Ovary (tissue), 7 donors: ENCODE measurements at regions not wholly inside any gene's neighbourhood (a gene's known extent, or its start where the extent isn't known, plus 50 kb on each side); places are given as distances from the start of the nearest gene placed in this dataset.

ENCODE experiments used
- DNase-seq, 5 donors: peaks; one replicate each; pipeline ENCODE4 v3.0.0-alpha.2; 2019 to 2020
- H3K27ac ChIP-seq, 2 donors: fragments of 200-600 bp; one replicate each; pipeline versions ENCODE4 v1.5.1 to v1.8.0; 2019 to 2022
- H3K27me3 ChIP-seq: fragments of 200-600 bp; one replicate; pipeline ENCODE4 v1.8.0; 2022
- H3K36me3 ChIP-seq: fragments of 200-600 bp; sonication (generic); one replicate; pipeline ENCODE4 v1.5.1; 2019
- H3K4me1 ChIP-seq: one replicate; pipeline ENCODE4 v1.8.1; 2013; ENCODE audit warnings: mild to moderate bottlenecking, moderate library complexity; ENCODE audit not compliant: insufficient read depth
- H3K4me3 ChIP-seq: fragments of 200-600 bp; sonication (generic); one replicate; pipeline ENCODE4 v1.5.1; 2017
- H3K9me3 ChIP-seq, 2 donors: fragments of 200-600 bp in 1 of 2; sonication (generic) in 1 of 2; one replicate each; pipeline versions ENCODE4 v1.5.1 to v1.8.1; 2013 to 2019; ENCODE audit warnings: mild to moderate bottlenecking in 1 of 2, moderate library complexity in 1 of 2
- EP300 ChIP-seq: sonication (generic); formaldehyde crosslinking; IDR thresholded peaks from one replicate; pipeline ENCODE4 v1.6.1; 2017; ENCODE audit warnings: antibody characterized with exemption
- POLR2A ChIP-seq: fragments of 450-650 bp; IDR thresholded peaks from one replicate; pipeline ENCODE4 v1.6.1; 2017; ENCODE audit warnings: antibody characterized with exemption, mild to moderate bottlenecking, moderate library complexity
- WGBS, 3 donors: extraction: QIAGEN DNeasy Blood & Tissue Kit in 1 of 3; methylation state at CpG; one replicate each; pipeline versions ENCODE4 v1.1.5 to v1.1.7; 2013 to 2017; 5-methylcytosine and 5-hydroxymethylcytosine counted together
- intact Hi-C, 4 donors: fragments of 100-400 bp; cut with DNase I; formaldehyde crosslinking; loops; one replicate each; pipeline versions ENCODE4 v1.11.0 to v1.15.1; 2022 to 2023
- TF ChIP-seq, protein P1 (sequence below), 3 donors: fragments of 450-650 bp in 2 of 3; fragments of 200-600 bp in 1 of 3; IDR thresholded peaks; one replicate each; pipeline versions ENCODE4 v1.5.1 to v1.8.0; 2016 to 2022; ENCODE audit warnings: antibody characterized with exemption in 3 of 3, mild to moderate bottlenecking in 1 of 3
- donor health status: DM: no; HTN: no; CAD: no; lungs with moderate emphysema.
- donor health status: DM: no; HTN: no; CAD: no.
- donor health status: Bipolar disorder and iron deficiency.
- donor health status: DM: no; HTN: no; CAD: no.
- donor health status: DM: yes; HTN: yes; CAD: no.

DNA sequence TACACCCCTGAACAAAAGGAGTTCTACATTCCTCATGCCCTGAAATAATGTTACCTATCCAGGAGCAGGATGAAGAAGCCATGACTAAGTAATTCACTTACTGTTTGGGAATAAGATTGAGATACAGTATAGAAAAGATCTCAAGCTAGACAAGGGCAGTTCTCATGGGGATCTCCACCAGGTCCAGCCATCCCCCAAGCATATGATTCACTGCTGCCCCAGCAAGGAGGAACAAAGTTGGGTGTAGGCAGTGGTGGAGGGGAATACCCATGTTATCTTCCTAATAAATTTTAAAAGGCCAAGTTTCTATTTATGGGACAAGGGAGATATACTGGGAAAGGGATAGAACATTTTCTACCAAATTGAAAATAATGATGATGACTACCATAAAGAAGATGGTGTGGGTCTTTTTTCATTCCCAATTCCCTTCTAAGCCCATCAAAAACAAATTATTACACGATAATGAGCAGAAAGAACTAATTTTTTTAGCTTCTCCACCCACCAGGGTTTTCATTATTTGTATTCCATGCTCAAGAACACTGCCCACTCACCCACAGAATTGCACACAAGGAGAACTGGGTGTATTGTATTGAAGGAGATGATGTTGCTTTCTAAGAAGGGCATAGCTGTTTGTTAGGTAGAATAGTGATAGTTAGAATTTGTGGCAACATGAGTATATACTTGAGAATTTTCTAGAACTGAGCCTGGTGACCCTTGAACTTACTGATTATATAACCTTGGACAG, 204.6 kb downstream of the BTG1 start:
- H3K4me3 ChIP-seq, result no peak overlapping the region
- no peaks in the 10 kb centered on the region for H3K4me1 ChIP-seq
- no peak overlapping the region for H3K27ac ChIP-seq
- H3K36me3 ChIP-seq, result no peaks in the 10 kb centered on the region
- intact Hi-C loops, result no loop called here
- DNase-seq, result no peak
- no peaks in the 10 kb centered on the region for H3K9me3 ChIP-seq
- no peaks in the 10 kb centered on the region for H3K27me3 ChIP-seq
- TF ChIP-seq, protein P1, sequence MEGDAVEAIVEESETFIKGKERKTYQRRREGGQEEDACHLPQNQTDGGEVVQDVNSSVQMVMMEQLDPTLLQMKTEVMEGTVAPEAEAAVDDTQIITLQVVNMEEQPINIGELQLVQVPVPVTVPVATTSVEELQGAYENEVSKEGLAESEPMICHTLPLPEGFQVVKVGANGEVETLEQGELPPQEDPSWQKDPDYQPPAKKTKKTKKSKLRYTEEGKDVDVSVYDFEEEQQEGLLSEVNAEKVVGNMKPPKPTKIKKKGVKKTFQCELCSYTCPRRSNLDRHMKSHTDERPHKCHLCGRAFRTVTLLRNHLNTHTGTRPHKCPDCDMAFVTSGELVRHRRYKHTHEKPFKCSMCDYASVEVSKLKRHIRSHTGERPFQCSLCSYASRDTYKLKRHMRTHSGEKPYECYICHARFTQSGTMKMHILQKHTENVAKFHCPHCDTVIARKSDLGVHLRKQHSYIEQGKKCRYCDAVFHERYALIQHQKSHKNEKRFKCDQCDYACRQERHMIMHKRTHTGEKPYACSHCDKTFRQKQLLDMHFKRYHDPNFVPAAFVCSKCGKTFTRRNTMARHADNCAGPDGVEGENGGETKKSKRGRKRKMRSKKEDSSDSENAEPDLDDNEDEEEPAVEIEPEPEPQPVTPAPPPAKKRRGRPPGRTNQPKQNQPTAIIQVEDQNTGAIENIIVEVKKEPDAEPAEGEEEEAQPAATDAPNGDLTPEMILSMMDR (IDR thresholded peaks at IDR 0.05), result no peak
- TF ChIP-seq EP300, result no peak
- TF ChIP-seq POLR2A, result no peak
- WGBS, 3 donors, result 68 to 77% (median 73%) methylated on average over 1 of the region's 1 CpG

DNA sequence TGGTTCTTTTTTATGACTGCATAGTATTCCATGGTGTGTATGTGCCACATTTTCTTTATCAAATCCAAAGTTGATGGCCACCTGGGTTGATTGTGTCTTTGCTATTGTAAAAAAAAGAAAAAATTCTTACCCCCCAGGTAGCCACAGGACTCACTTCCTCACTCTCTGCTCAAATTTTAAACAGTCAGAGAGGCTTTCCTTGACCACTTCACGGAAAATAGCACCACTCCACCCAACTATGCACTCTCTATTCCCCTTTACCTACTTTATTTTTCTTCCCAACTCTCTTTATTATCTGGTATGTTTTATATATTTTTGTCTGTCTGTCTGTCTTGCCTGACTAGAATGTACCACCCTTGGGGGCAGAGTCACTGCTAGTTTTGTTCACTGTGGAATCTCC, 205.3 kb downstream of the BTG1 start:
- Histone ChIP-seq H3K27ac (no peak overlapping the region), H3K4me3 (no peak overlapping the region), H3K27me3 (no peaks in the 10 kb centered on the region), H3K9me3 (no peaks in the 10 kb centered on the region), H3K36me3 (no peaks in the 10 kb centered on the region), H3K4me1 (no peaks in the 10 kb centered on the region)
- intact Hi-C loops, result no loop called here
- WGBS, 3 donors, result 91 to 100% (median 97%) methylated on average over 1 of the region's 1 CpG
- no peak for DNase-seq
- TF ChIP-seq, protein P1 (IDR thresholded peaks at IDR 0.05), result no peak
- no peak for TF ChIP-seq EP300
- no peak for TF ChIP-seq POLR2A

DNA sequence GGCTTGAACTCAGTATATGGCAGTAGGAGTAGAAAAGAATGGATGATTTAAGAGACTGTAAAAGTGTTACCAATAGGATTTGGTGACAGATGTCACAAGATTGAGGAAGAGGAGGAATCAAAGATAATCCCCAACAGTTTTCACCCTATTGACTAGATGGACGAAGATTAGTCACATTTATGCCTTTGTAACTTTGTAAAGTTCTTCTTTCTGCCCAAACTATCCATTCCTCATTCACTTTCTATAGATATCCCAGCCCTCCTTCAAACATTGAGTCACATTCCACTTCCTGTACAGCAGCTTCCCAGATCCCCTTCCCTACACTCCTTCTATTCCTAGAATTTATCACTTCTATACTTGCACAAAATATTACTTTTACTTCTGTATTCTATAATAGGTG, 207.9 kb downstream of the BTG1 start:
- H3K4me3 ChIP-seq, result no peak overlapping the region
- WGBS, 3 donors, result 93 to 100% (median 97%) methylated on average over 1 of the region's 1 CpG
- H3K36me3 ChIP-seq, result no peaks in the 10 kb centered on the region
- TF ChIP-seq, protein P1 (IDR thresholded peaks at IDR 0.05), result no peak
- TF ChIP-seq EP300 (no peak), POLR2A (no peak)
- no peaks in the 10 kb centered on the region for H3K4me1 ChIP-seq
- H3K27me3 ChIP-seq, result no peaks in the 10 kb centered on the region
- no peak for DNase-seq
- intact Hi-C loops, result no loop called here
- H3K27ac ChIP-seq, result no peak overlapping the region
- H3K9me3 ChIP-seq, result no peaks in the 10 kb centered on the region

DNA sequence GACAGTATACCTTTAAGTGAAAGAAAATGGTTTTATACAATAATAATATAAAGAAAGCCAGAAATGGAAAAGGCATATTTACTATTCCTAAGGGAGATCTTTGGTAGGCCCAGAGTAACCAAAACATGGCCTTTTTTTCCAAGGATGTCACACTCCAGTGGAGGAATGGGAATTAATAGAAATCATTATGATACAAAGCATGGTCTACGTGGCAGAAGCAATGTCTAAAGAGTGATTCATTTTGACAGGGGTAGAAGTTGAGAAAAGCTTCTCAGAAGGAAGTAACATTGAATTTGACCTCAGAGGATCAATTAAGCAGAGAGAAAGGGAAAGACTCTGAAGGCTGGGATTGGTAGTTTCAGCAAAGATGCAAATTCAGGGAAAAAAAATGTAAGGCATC, 208.6 kb downstream of the BTG1 start:
- WGBS, 3 donors, result 81 to 89% (median 87%) methylated on average over 1 of the region's 1 CpG

More for the DNA sequence above, 208.6 kb downstream of the BTG1 start:
- no peak for DNase-seq
- H3K9me3 ChIP-seq, result no peaks in the 10 kb centered on the region
- intact Hi-C loops, result no loop called here
- no peak overlapping the region for H3K4me3 ChIP-seq
- H3K36me3 ChIP-seq, result no peaks in the 10 kb centered on the region
- TF ChIP-seq, protein P1 (IDR thresholded peaks at IDR 0.05), result no peak
- TF ChIP-seq EP300, result no peak
- TF ChIP-seq POLR2A, result no peak
- H3K27ac ChIP-seq, result no peak overlapping the region
- no peaks in the 10 kb centered on the region for H3K27me3 ChIP-seq
- no peaks in the 10 kb centered on the region for H3K4me1 ChIP-seq
